H1 (cell line): ENCODE measurements at regions not wholly inside any gene's neighbourhood (a gene's known extent, or its start where the extent isn't known, plus 50 kb on each side); places are given as distances from the start of the nearest gene placed in this dataset.

Experiments
- CTCF ChIA-PET: fragments of 300-600 bp; sonication (Branson Sonifier 250); formaldehyde crosslinking; loops from one replicate; lab custom pipeline; 2021; ENCODE audit not compliant: partially characterized antibody; lab: Charles Lee
- POLR2A ChIA-PET: fragments of 300-600 bp; sonication (Branson Sonifier 250); formaldehyde crosslinking; loops from one replicate; lab custom pipeline; 2021; ENCODE audit warnings: inconsistent platforms; ENCODE audit not compliant: partially characterized antibody; lab: Charles Lee
- DNase-seq, 2 experiments: peaks; one replicate each; pipeline versions ENCODE4 v3.0.0 to v3.0.0-alpha.2; 2010 to 2022; ENCODE audit warnings: low spot score in 2 of 2, low read depth in 1 of 2, mixed read lengths in 1 of 2
- FAIRE-seq: peaks from 2 replicates; lab custom pipeline; 2011; peaks lifted over from hg19 to GRCh38; lab: Jason Lieb, UNC
- H2AFZ ChIP-seq: 2 replicates; pipeline ENCODE4 v1.8.1; 2012; ENCODE audit warnings: low read length, inconsistent platforms
- H2AK5ac ChIP-seq: 2 replicates; pipeline ENCODE4 v1.6.1; 2013; ENCODE audit warnings: low read depth, low read length
- H2BK120ac ChIP-seq: replicated peaks from 2 replicates; pipeline ENCODE3; 2013; ENCODE audit warnings: low read depth, low read length, inconsistent platforms
- H2BK12ac ChIP-seq: 2 replicates; pipeline ENCODE4 v1.6.1; 2013; ENCODE audit warnings: low read depth, low read length
- H2BK15ac ChIP-seq: 2 replicates; pipeline ENCODE4 v1.6.1; 2013; ENCODE audit warnings: low read length
- H2BK20ac ChIP-seq: 2 replicates; pipeline ENCODE4 v1.6.1; 2013; ENCODE audit warnings: low read length
- H2BK5ac ChIP-seq: 2 replicates; pipeline ENCODE4 v1.6.1; 2013; ENCODE audit warnings: low read depth, low read length
- H3K14ac ChIP-seq: 2 replicates; pipeline ENCODE4 v1.6.1; 2013; ENCODE audit warnings: inconsistent platforms; ENCODE audit not compliant: insufficient read length
- H3K18ac ChIP-seq: 2 replicates; pipeline ENCODE4 v1.6.1; 2013; ENCODE audit warnings: low read length; ENCODE audit errors: extremely low read depth
- H3K23ac ChIP-seq: 2 replicates; pipeline ENCODE4 v1.6.1; 2013; ENCODE audit warnings: inconsistent platforms; ENCODE audit not compliant: insufficient read length
- H3K23me2 ChIP-seq: 2 replicates; pipeline ENCODE4 v1.6.1; 2013; ENCODE audit warnings: low read depth, low read length
- H3K27ac ChIP-seq: 2 replicates; pipeline ENCODE4 v1.6.1; 2011; ENCODE audit warnings: low read depth, low read length, inconsistent platforms
- H3K27me3 ChIP-seq, 4 experiments: replicated peaks in 1 of 4; 1 replicate in 1 of 4; 2 replicates in 3 of 4; pipeline versions ENCODE4 v1.6.1 to v1.8.1; 2011 to 2013; ENCODE audit warnings: low read length in 3 of 4, mild to moderate bottlenecking in 3 of 4, inconsistent platforms in 2 of 4, mixed read lengths in 2 of 4, moderate library complexity in 1 of 4; ENCODE audit not compliant: control insufficient read depth in 3 of 4, insufficient read depth in 3 of 4; ENCODE audit errors: extremely low read depth in 1 of 4
- H3K36me3 ChIP-seq, 4 experiments: 2 replicates each; pipeline versions ENCODE4 v1.6.1 to v1.8.1; 2011 to 2013; ENCODE audit warnings: mild to moderate bottlenecking in 4 of 4, low read length in 3 of 4, moderate library complexity in 2 of 4, control low read depth in 1 of 4, inconsistent platforms in 1 of 4; ENCODE audit not compliant: insufficient read depth in 4 of 4, control insufficient read depth in 2 of 4
- H3K4ac ChIP-seq: replicated peaks from 2 replicates; pipeline ENCODE3; 2013; ENCODE audit warnings: low read length, low read depth, mixed read lengths, inconsistent platforms; ENCODE audit not compliant: insufficient read length
- H3K4me1 ChIP-seq, 4 experiments: replicated peaks in 1 of 4; 1 replicate in 1 of 4; 2 replicates in 3 of 4; pipeline versions ENCODE4 v1.6.1 to v1.8.1; 2011 to 2013; ENCODE audit warnings: low read length in 3 of 4, inconsistent platforms in 2 of 4, mixed read lengths in 1 of 4; ENCODE audit not compliant: insufficient read depth in 4 of 4, control insufficient read depth in 3 of 4
- H3K4me2 ChIP-seq, 2 experiments: 2 replicates each; pipeline versions ENCODE4 v1.6.1 to v1.8.1; 2011 to 2013; ENCODE audit warnings: low read depth in 2 of 2, low read length in 2 of 2, control low read depth in 1 of 2, inconsistent platforms in 1 of 2, mild to moderate bottlenecking in 1 of 2; ENCODE audit not compliant: insufficient read depth in 1 of 2
- H3K4me3 ChIP-seq, 4 experiments: fragments of 200-600, 300-600 bp in 1 of 4; sonication (generic), shearing (Covaris generic), sonication (Bioruptor Twin) in 1 of 4; 2 replicates each; pipeline versions ENCODE4 v1.5.1 to v1.8.1; 2011 to 2016; ENCODE audit warnings: low read length in 4 of 4, low read depth in 3 of 4, control low read depth in 2 of 4, inconsistent platforms in 2 of 4, mild to moderate bottlenecking in 2 of 4, mixed read lengths in 1 of 4, moderate library complexity in 1 of 4; ENCODE audit not compliant: insufficient read depth in 2 of 4; ENCODE audit errors: extremely low read depth in 1 of 4
- H3K56ac ChIP-seq: replicated peaks from 2 replicates; pipeline ENCODE3; 2013; ENCODE audit warnings: low read depth, mild to moderate bottlenecking, mixed read lengths, low read length, inconsistent platforms; ENCODE audit not compliant: insufficient read length
- H3K79me1 ChIP-seq: 2 replicates; pipeline ENCODE4 v1.6.1; 2013; ENCODE audit warnings: low read depth, low read length, control low read depth
- H3K79me2 ChIP-seq, 2 experiments: 2 replicates each; pipeline versions ENCODE4 v1.6.1 to v1.8.1; 2012 to 2013; ENCODE audit warnings: low read length in 2 of 2, mild to moderate bottlenecking in 2 of 2, inconsistent platforms in 1 of 2; ENCODE audit not compliant: insufficient read depth in 2 of 2, control insufficient read depth in 1 of 2
- H3K9ac ChIP-seq, 4 experiments: replicated peaks in 1 of 4; 1 replicate in 1 of 4; 2 replicates in 3 of 4; pipeline versions ENCODE4 v1.6.1 to v1.8.1; 2011 to 2013; ENCODE audit warnings: low read depth in 3 of 4, low read length in 3 of 4, control low read depth in 2 of 4, mild to moderate bottlenecking in 2 of 4, moderate library complexity in 2 of 4, inconsistent platforms in 1 of 4; ENCODE audit errors: extremely low read depth in 1 of 4
- H3K9me3 ChIP-seq, 2 experiments: 2 replicates each; pipeline versions ENCODE4 v1.6.1 to v1.8.1; 2012 to 2013; ENCODE audit warnings: mild to moderate bottlenecking in 2 of 2, moderate library complexity in 2 of 2, control low read depth in 1 of 2, inconsistent platforms in 1 of 2, low read depth in 1 of 2, low read length in 1 of 2, mixed read lengths in 1 of 2; ENCODE audit not compliant: insufficient read depth in 2 of 2
- H4K20me1 ChIP-seq, 2 experiments: replicated peaks in 1 of 2; 2 replicates each; pipeline versions ENCODE3 to v1.8.1; 2011 to 2013; ENCODE audit warnings: inconsistent platforms in 2 of 2, low read length in 2 of 2, mild to moderate bottlenecking in 1 of 2; ENCODE audit not compliant: insufficient read depth in 2 of 2, control insufficient read depth in 1 of 2
- H4K5ac ChIP-seq: 2 replicates; pipeline ENCODE4 v1.6.1; 2013; ENCODE audit warnings: low read length, low read depth, mixed read lengths, inconsistent platforms; ENCODE audit not compliant: insufficient read length
- H4K8ac ChIP-seq: 2 replicates; pipeline ENCODE4 v1.8.0; 2013; ENCODE audit warnings: mild to moderate bottlenecking, moderate library complexity, low read length, inconsistent platforms; ENCODE audit not compliant: insufficient read depth; ENCODE audit errors: extremely low read depth
- H4K91ac ChIP-seq: replicated peaks from 2 replicates; pipeline ENCODE3; 2013; ENCODE audit warnings: low read length, mixed read lengths, inconsistent platforms; ENCODE audit not compliant: insufficient read length
- BACH1 ChIP-seq: IDR thresholded peaks from 2 replicates; pipeline ENCODE4 v1.6.1; 2012; ENCODE audit warnings: low read length, improper control_type of control experiment
- BCL11A ChIP-seq, 2 experiments: IDR thresholded peaks; one replicate each; pipeline ENCODE4 v1.6.1; 2011; ENCODE audit warnings: low read depth in 2 of 2, low read length in 2 of 2, mild to moderate bottlenecking in 2 of 2
- CBX5 ChIP-seq: fragments of 300-800, 300-1000 bp; sonication (generic); IDR thresholded peaks from 2 replicates; pipeline ENCODE4 v1.7.1; 2016; ENCODE audit warnings: antibody characterized with exemption, low read length, low read depth
- GABPA ChIP-seq: IDR thresholded peaks from 2 replicates; pipeline ENCODE4 v1.6.1; 2011; ENCODE audit warnings: mild to moderate bottlenecking, low read length, moderate library complexity, borderline replicate concordance; ENCODE audit not compliant: insufficient read depth
- PHF8 ChIP-seq: fragments of 200-600 bp; sonication (generic); conservative IDR thresholded peaks from 2 replicates; pipeline ENCODE4 v1.7.1; 2012; ENCODE audit warnings: low read depth, mild to moderate bottlenecking, inconsistent platforms, low read length, moderate library complexity
- POLR2A ChIP-seq, 2 experiments: IDR thresholded peaks; 1 replicate in 1 of 2; 2 replicates in 1 of 2; pipeline ENCODE4 v1.6.1; 2011; ENCODE audit warnings: low read depth in 2 of 2, low read length in 2 of 2, mild to moderate bottlenecking in 2 of 2; ENCODE audit errors: control extremely low read depth in 1 of 2
- POLR2AphosphoS5 ChIP-seq: IDR thresholded peaks from 2 replicates; pipeline ENCODE4 v1.6.1; 2011; ENCODE audit warnings: low read depth, low read length
- RNF2 ChIP-seq: fragments of 200-900, 300-1000 bp; sonication (generic); IDR thresholded peaks from 2 replicates; pipeline ENCODE4 v1.7.1; 2016; ENCODE audit warnings: borderline replicate concordance, low read depth, mild to moderate bottlenecking, antibody characterized with exemption, low read length; ENCODE audit not compliant: poor library complexity, severe bottlenecking; ENCODE audit errors: missing control alignments
- SAP30 ChIP-seq: fragments of 300-600 bp; sonication (generic); IDR thresholded peaks from 2 replicates; pipeline ENCODE4 v1.7.1; 2012; ENCODE audit warnings: low read length, moderate library complexity, mild to moderate bottlenecking, inconsistent platforms; ENCODE audit not compliant: insufficient read depth, insufficient replicate concordance
- SP1 ChIP-seq: IDR thresholded peaks from 2 replicates; pipeline ENCODE4 v1.6.1; 2011; ENCODE audit warnings: low read depth, low read length
- SP4 ChIP-seq: IDR thresholded peaks from 2 replicates; pipeline ENCODE4 v1.6.1; 2012; ENCODE audit warnings: low read length, inconsistent platforms
- SRF ChIP-seq: IDR thresholded peaks from 2 replicates; pipeline ENCODE4 v1.6.1; 2011; ENCODE audit warnings: mild to moderate bottlenecking, low read depth, low read length, moderate library complexity
- TAF7 ChIP-seq: optimal IDR thresholded peaks from 2 replicates; pipeline ENCODE3; 2011; ENCODE audit warnings: low read depth, mild to moderate bottlenecking, inconsistent platforms, low read length, moderate library complexity, borderline replicate concordance
- WGBS, 2 experiments: shearing (Covaris generic) in 1 of 2; methylation state at CpG; one replicate each; pipeline versions ENCODE4 v1.1.6 to v1.1.7; 2013 to 2015; ENCODE audit warnings: low lambda C conversion rate in 2 of 2, mixed read lengths in 2 of 2, inconsistent platforms in 1 of 2, low coverage in 1 of 2, missing lambda C conversion rate in 1 of 2; ENCODE audit not compliant: insufficient replicate concordance in 2 of 2, insufficient coverage in 1 of 2, insufficient read length in 1 of 2; ENCODE audit errors: extremely low coverage in 1 of 2, missing lambda C conversion rate in 1 of 2; 5-methylcytosine and 5-hydroxymethylcytosine counted together

DNA sequence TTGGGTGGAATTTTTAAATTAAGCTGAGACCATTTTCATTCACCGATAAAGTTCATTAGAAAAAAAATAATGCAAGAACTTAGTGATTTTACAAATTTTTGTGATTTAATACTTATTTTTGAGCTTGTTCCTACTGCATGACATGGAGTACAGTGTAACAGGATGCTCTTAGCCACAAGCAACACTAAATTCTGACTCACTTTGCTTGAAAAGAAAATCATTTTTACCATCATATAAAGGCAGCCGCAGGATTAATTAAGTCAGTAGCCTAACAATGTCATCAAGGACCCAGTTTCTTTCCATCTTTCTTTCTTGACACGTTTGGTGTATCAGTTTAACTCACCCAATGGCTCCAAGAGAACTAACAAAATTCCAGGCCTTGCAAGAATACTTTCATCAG, 540.3 kb upstream of the LUZP2 start:
- Histone ChIP-seq H2AK5ac (no peak overlapping the region), H3K4me2 (no peak overlapping the region), H3K36me3 (no peaks in the 10 kb centered on the region), H3K79me1 (no peaks in the 10 kb centered on the region), H3K27ac (no peak overlapping the region), H2BK120ac (no peak overlapping the region), H3K9me3 (no peaks in the 10 kb centered on the region; a peak in 1 of 4 replicates)
- no peak for TF ChIP-seq SRF
- TF ChIP-seq SP4 = no peak
- no peak for TF ChIP-seq POLR2A (IDR thresholded peaks at IDR 0.05; ENCODE audit: control extremely low read depth in 1 of 2, low read depth in 2 of 2, low read length in 2 of 2)
- TF ChIP-seq RNF2 = no peak
- no peak for TF ChIP-seq BACH1
- no peak for TF ChIP-seq GABPA
- no peak for TF ChIP-seq CBX5
- no peak for TF ChIP-seq PHF8
- TF ChIP-seq SAP30 = no peak
- TF ChIP-seq SP1 = no peak
- no peak for TF ChIP-seq TAF7
- TF ChIP-seq POLR2AphosphoS5 = no peak
- TF ChIP-seq BCL11A (IDR thresholded peaks at IDR 0.05; ENCODE audit: low read depth in 2 of 2, low read length in 2 of 2) = no peak
- TF ChIP-seq, all 59 proteins: peak for 0
- 81% methylated on average over 3 of the region's 3 CpGs; no CpG with 5 or more reads in 1 of the 2 experiments for WGBS, 2 experiments
- no peak overlapping the region for H2BK5ac ChIP-seq
- H3K27me3 ChIP-seq = peaks cover 0 to 1% (median 0%) of the 10 kb centered on the region in 4 experiments; a peak in 1 of 7 replicates
- H3K14ac ChIP-seq = no peak overlapping the region
- H2AFZ ChIP-seq = no peak overlapping the region
- H3K79me2 ChIP-seq = no peaks in the 10 kb centered on the region
- POLR2A ChIA-PET = no interaction called here
- CTCF ChIA-PET = interaction anchor here (1.6 kb wide), 1 partner anchor 15 kb away, joined by 3 read pairs; no protein-coding TSS in a partner anchor
- H2BK20ac ChIP-seq = no peak overlapping the region
- no peak overlapping the region for H3K9ac ChIP-seq
- no peak overlapping the region for H4K8ac ChIP-seq
- no peak overlapping the region for H4K5ac ChIP-seq
- no peak overlapping the region for H3K4me3 ChIP-seq
- FAIRE-seq (no peak), DNase-seq (no peak)
- H3K23ac ChIP-seq = no peak overlapping the region
- no peaks in the 10 kb centered on the region for H4K20me1 ChIP-seq
- no peaks in the 10 kb centered on the region; the same call in 1 of the 2 replicates for H3K23me2 ChIP-seq
- H2BK12ac ChIP-seq = no peak overlapping the region
- no peak overlapping the region for H3K4ac ChIP-seq
- peaks cover 0 to 7% (median under 1%) of the 10 kb centered on the region in 4 experiments; a peak in 3 of 7 replicates for H3K4me1 ChIP-seq
- H4K91ac ChIP-seq = no peak overlapping the region
- no peak overlapping the region for H3K18ac ChIP-seq
- no peak overlapping the region for H3K56ac ChIP-seq
- no peak overlapping the region for H2BK15ac ChIP-seq
